ENCODE measurements at regions not wholly inside any gene's neighbourhood (a gene's known extent, or its start where the extent isn't known, plus 50 kb on each side); places are given as distances from the start of the nearest gene placed in this dataset.

- no peaks in the 10 kb centered on the region for H3K36me3 ChIP-seq (ENCODE audit: insufficient read depth, low read length)
- no peak overlapping the region for H3K9ac ChIP-seq (ENCODE audit: insufficient read length)
- H3K27ac ChIP-seq, result no peak overlapping the region
- H3K9me3 ChIP-seq (ENCODE audit: low read depth, low read length), result peaks cover 3% of the 10 kb centered on the region; the same call in 1 of the 2 replicates
- TF ChIP-seq FOXP2 (optimal IDR thresholded peaks at IDR 0.05; ENCODE audit: control extremely low read depth, extremely low read length, insufficient read depth) (no peak), POLR2AphosphoS5 (IDR thresholded peaks at IDR 0.05; ENCODE audit: borderline replicate concordance, low read depth, low read length) (no peak), EZH2 (IDR thresholded peaks at IDR 0.05) (no peak)
- H3K4me3 ChIP-seq, result no peak overlapping the region
- DNase-seq (ENCODE audit: low read depth, low spot score), result no peak
Measured at GRCh38 chr12:83767723-83768122, 1081.0 kb downstream of the TMTC2 start.

- Histone ChIP-seq H3K4me3 (no peak overlapping the region), H3K36me3 (ENCODE audit: insufficient read depth, low read length) (no peaks in the 10 kb centered on the region), H3K9ac (ENCODE audit: insufficient read length) (no peak overlapping the region), H3K27ac (no peak overlapping the region), H3K9me3 (ENCODE audit: low read depth, low read length) (peaks cover 11% of the 10 kb centered on the region; the same call in 1 of the 2 replicates)
- TF ChIP-seq EZH2 (IDR thresholded peaks at IDR 0.05) (no peak), FOXP2 (optimal IDR thresholded peaks at IDR 0.05; ENCODE audit: control extremely low read depth, extremely low read length, insufficient read depth) (no peak), POLR2AphosphoS5 (IDR thresholded peaks at IDR 0.05; ENCODE audit: borderline replicate concordance, low read depth, low read length) (no peak)
- no peak for DNase-seq (ENCODE audit: low read depth, low spot score)
Measured at GRCh38 chr12:83763425-83763824, 1076.7 kb downstream of the TMTC2 start.

GRCh38 chr12:83759906-83760305 is 1073.2 kb downstream of the TMTC2 start:
- Histone ChIP-seq H3K9ac (ENCODE audit: insufficient read length) (no peak overlapping the region), H3K4me3 (no peak overlapping the region), H3K27ac (no peak overlapping the region), H3K36me3 (ENCODE audit: insufficient read depth, low read length) (no peaks in the 10 kb centered on the region), H3K9me3 (ENCODE audit: low read depth, low read length) (peaks cover 11% of the 10 kb centered on the region; the same call in 1 of the 2 replicates)
- TF ChIP-seq FOXP2 (optimal IDR thresholded peaks at IDR 0.05; ENCODE audit: control extremely low read depth, extremely low read length, insufficient read depth) (no peak), EZH2 (IDR thresholded peaks at IDR 0.05) (no peak), POLR2AphosphoS5 (IDR thresholded peaks at IDR 0.05; ENCODE audit: borderline replicate concordance, low read depth, low read length) (no peak)
- no peak for DNase-seq (ENCODE audit: low read depth, low spot score)

GRCh38 chr12:83758888-83759631 is 1072.4 kb downstream of the TMTC2 start:
- Histone ChIP-seq H3K4me3 (peak overlapping the region; percentile 1; the same call in 1 of the 2 replicates), H3K9ac (ENCODE audit: insufficient read length) (no peak overlapping the region), H3K9me3 (ENCODE audit: low read depth, low read length) (peaks cover 11% of the 10 kb centered on the region; the same call in 1 of the 2 replicates), H3K36me3 (ENCODE audit: insufficient read depth, low read length) (no peaks in the 10 kb centered on the region), H3K27ac (peak overlapping the region; percentile 58)
- DNase-seq (ENCODE audit: low read depth, low spot score), result peak; percentile 88
- TF ChIP-seq POLR2AphosphoS5 (IDR thresholded peaks at IDR 0.05; ENCODE audit: borderline replicate concordance, low read depth, low read length), result peak; percentile 54; the same call in 1 of the 2 replicates
- TF ChIP-seq EZH2 (IDR thresholded peaks at IDR 0.05), result no peak
- peak; percentile 41 for TF ChIP-seq FOXP2 (optimal IDR thresholded peaks at IDR 0.05; ENCODE audit: control extremely low read depth, extremely low read length, insufficient read depth)

GRCh38 chr12:83753904-83754303 is 1067.2 kb downstream of the TMTC2 start:
- no peaks in the 10 kb centered on the region for H3K36me3 ChIP-seq (ENCODE audit: insufficient read depth, low read length)
- no peak for DNase-seq (ENCODE audit: low read depth, low spot score)
- H3K27ac ChIP-seq, result no peak overlapping the region
- no peak overlapping the region for H3K4me3 ChIP-seq
- H3K9me3 ChIP-seq (ENCODE audit: low read depth, low read length), result no peaks in the 10 kb centered on the region
- no peak for TF ChIP-seq EZH2 (IDR thresholded peaks at IDR 0.05)
- TF ChIP-seq POLR2AphosphoS5 (IDR thresholded peaks at IDR 0.05; ENCODE audit: borderline replicate concordance, low read depth, low read length), result no peak
- no peak for TF ChIP-seq FOXP2 (optimal IDR thresholded peaks at IDR 0.05; ENCODE audit: control extremely low read depth, extremely low read length, insufficient read depth)
- no peak overlapping the region for H3K9ac ChIP-seq (ENCODE audit: insufficient read length)

GRCh38 chr12:83753205-83753604 is 1066.5 kb downstream of the TMTC2 start:
- TF ChIP-seq POLR2AphosphoS5 (IDR thresholded peaks at IDR 0.05; ENCODE audit: borderline replicate concordance, low read depth, low read length) (no peak), FOXP2 (optimal IDR thresholded peaks at IDR 0.05; ENCODE audit: control extremely low read depth, extremely low read length, insufficient read depth) (no peak), EZH2 (IDR thresholded peaks at IDR 0.05) (no peak)
- Histone ChIP-seq H3K27ac (no peak overlapping the region), H3K36me3 (ENCODE audit: insufficient read depth, low read length) (no peaks in the 10 kb centered on the region), H3K4me3 (no peak overlapping the region), H3K9ac (ENCODE audit: insufficient read length) (no peak overlapping the region), H3K9me3 (ENCODE audit: low read depth, low read length) (no peaks in the 10 kb centered on the region)
- no peak for DNase-seq (ENCODE audit: low read depth, low spot score)

GRCh38 chr12:83739607-83740006 is 1052.9 kb downstream of the TMTC2 start:
- Histone ChIP-seq H3K27ac (no peak overlapping the region), H3K36me3 (ENCODE audit: insufficient read depth, low read length) (no peaks in the 10 kb centered on the region), H3K4me3 (no peak overlapping the region), H3K9ac (ENCODE audit: insufficient read length) (no peak overlapping the region), H3K9me3 (ENCODE audit: low read depth, low read length) (no peaks in the 10 kb centered on the region)
- no peak for DNase-seq (ENCODE audit: low read depth, low spot score)
- TF ChIP-seq EZH2 (IDR thresholded peaks at IDR 0.05) (no peak), FOXP2 (optimal IDR thresholded peaks at IDR 0.05; ENCODE audit: control extremely low read depth, extremely low read length, insufficient read depth) (no peak), POLR2AphosphoS5 (IDR thresholded peaks at IDR 0.05; ENCODE audit: borderline replicate concordance, low read depth, low read length) (no peak)

- no peak overlapping the region for H3K4me3 ChIP-seq
- DNase-seq (ENCODE audit: low read depth, low spot score), result no peak
- no peak for TF ChIP-seq EZH2 (IDR thresholded peaks at IDR 0.05)
- TF ChIP-seq FOXP2 (optimal IDR thresholded peaks at IDR 0.05; ENCODE audit: control extremely low read depth, extremely low read length, insufficient read depth), result no peak
- no peak for TF ChIP-seq POLR2AphosphoS5 (IDR thresholded peaks at IDR 0.05; ENCODE audit: borderline replicate concordance, low read depth, low read length)
Measured at GRCh38 chr12:83710851-83711250, 1024.1 kb downstream of the TMTC2 start.

More at GRCh38 chr12:83710851-83711250, 1024.1 kb downstream of the TMTC2 start:
- Histone ChIP-seq H3K27ac (no peak overlapping the region), H3K9ac (ENCODE audit: insufficient read length) (no peak overlapping the region), H3K9me3 (ENCODE audit: low read depth, low read length) (no peaks in the 10 kb centered on the region), H3K36me3 (ENCODE audit: insufficient read depth, low read length) (no peaks in the 10 kb centered on the region)
